HuH-7.5 (cell line): ENCODE measurements at regions not wholly inside any gene's neighbourhood (a gene's known extent, or its start where the extent isn't known, plus 50 kb on each side); places are given as distances from the start of the nearest gene placed in this dataset.
A peak's percentile ranks its signal among the peaks of the same experiment; 100 is the strongest.
"Not testable (repeated sequence)": the region's sequence is repeated elsewhere in the genome, so short reads cannot be mapped to it uniquely, and the experiment has no call there.

ENCODE experiments used
- DNase-seq: peaks from one replicate; pipeline ENCODE4 v3.0.0; 2011; ENCODE audit warnings: low spot score

DNA sequence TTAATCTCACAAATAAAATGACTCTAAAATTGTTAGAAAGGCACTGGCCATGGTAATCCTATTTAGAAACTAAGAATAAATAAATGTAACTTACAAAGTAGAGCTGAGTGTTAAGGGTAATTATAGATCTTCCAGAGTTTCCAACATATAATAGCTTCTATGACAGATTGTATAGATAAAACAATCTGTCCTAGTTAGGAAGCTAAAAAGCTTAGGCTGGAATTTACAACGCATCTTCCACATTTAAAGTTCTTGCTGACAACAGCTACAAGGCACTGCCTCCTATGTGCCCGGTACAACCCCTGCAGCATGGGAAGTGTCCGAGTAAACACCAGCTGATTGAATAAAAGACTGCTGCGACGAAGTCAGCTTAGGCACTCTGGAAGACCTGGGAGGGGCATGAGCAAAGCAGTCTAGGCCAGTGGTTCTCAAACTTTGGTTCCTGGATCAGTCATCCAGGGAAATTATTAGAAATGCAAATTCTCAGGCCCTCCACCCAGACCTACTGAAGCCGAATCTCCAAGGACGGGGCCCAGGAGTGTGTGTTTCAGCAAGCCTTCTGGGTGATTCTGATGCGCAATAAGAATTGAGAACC, 635.6 kb upstream of the TBX3 start:
- no peak for DNase-seq

DNA sequence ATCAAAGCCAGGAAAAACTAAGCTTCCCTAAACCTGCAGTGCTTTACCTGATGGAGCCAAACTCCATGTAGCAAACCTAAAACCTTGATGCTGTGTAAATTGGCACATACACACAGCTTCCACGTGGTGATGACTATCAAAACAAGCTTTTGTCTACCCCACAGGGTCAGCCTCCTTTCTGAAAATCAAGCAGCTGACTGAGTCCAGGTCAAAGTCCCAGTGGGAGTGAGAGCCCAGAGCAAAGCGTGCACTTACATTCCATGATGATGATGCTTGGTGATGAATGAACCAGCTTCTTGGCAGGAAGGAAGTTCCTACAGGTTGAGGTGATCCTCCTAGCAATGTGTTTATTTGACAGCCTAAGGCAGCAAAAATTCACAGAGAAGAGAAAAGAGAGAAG, 630.0 kb upstream of the TBX3 start:
- no peak for DNase-seq

DNA sequence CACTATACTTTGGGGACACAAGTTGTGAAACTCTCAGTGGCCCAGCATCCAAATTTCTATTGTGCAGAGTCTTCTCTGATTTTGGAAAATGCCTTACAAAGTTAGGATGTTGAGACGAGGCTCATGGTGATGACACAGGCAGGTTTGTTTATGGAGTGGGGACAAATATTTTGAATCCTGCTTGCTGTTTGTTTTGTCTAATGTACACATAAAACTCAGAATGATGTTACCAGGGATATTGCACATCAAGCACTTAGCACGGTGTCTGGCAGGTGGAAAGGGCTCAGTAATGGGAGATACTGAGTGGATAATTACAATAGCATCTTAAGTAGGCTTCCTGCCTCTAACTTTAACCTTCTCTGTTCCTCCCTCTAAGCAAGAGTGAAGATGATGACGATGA, 628.9 kb upstream of the TBX3 start:
- DNase-seq: no peak

DNA sequence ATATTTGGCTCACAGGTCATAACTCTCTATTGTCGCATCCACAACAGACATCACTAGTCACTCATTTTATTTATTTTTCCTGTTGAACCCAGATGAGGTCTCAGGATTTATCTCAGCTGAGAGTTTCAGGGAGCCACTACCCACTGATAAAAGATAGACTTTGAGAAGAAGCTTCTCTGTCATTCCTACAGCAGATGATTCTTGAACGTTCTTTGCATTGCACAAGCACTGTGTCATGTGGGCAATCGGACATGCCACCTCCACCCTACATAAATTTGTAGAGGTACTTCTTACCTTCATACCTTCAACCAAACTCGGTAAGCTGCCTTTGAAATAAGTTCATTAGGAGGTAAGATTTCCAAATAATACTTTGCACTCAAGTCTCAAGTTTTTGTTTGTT, 627.9 kb upstream of the TBX3 start:
- no peak for DNase-seq

DNA sequence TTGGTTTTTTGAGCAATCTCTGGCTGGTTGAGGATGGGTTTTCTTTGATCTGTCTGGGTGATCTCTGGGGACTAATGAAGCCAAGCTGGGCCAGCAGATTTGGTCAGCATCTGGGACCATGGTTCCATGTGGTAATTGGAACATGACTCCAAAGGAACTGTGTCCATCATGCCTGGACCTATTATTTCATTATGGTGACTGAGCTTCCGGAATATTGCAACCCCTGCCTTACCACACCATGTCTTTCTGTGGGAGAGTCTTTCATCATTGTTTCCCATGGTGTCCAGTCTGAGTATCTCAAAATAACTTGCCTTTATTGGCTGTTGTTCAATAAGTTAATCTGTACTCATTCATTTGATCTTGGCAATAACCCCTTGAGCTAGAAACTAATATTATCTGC, 624.9 kb upstream of the TBX3 start:
- no peak for DNase-seq

DNA sequence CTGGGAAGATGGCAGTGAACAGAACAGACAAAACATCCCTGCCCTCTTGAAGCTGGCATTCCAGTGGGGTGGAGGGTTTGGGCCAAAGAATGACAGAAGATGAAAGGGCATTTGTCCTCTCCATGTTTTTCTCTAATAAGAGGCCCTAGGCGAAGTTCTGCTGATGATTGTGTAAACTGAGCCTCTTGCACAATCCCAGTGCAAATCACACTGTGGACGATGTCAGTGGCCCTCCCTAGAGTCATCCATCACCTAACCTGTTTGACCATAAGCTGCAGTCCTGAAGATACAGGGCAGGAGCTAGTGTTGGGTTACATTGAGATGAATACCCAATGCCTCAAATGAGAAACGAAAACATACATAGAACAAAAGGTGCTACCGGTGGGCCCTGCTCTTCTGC, 622.4 kb upstream of the TBX3 start:
- no peak for DNase-seq

DNA sequence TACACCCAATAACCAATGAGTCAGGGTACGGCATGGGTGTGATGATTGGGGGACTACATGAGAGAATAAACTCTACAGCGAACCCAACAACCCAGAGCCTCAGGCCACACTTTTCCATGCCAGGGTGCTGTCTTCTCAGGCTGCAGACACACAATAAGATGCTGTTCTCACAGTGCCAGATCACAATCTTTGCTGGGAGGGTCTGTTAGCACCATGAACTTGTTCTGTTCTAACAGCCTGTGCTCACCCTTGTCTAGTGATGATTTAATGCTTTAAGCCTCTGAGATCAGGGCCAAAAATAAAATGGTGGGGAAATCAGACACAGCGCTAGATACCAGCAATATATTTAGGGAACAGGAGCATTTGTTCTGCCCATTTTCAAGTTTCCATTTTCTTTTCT, 621.9 kb upstream of the TBX3 start:
- DNase-seq: no peak

DNA sequence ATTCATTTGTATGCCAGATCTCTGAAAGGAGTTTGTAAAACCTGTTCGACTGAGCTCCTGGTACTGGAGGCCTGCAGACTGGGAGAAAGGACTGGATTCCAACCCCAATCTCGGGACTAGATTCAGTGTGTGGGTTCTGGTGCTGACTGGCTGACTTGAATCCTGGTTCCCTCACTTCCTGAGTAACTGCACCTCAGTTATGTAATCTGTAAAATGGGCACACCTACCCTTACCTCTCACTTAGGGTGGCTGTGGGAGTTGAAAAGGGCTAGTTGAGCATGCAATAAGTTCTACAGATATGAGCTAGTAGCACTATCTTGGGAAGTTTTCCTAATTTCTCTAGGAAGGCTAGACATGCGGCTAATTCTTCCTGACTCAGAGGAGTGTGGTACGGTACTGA, 621.3 kb upstream of the TBX3 start:
- DNase-seq: no peak

DNA sequence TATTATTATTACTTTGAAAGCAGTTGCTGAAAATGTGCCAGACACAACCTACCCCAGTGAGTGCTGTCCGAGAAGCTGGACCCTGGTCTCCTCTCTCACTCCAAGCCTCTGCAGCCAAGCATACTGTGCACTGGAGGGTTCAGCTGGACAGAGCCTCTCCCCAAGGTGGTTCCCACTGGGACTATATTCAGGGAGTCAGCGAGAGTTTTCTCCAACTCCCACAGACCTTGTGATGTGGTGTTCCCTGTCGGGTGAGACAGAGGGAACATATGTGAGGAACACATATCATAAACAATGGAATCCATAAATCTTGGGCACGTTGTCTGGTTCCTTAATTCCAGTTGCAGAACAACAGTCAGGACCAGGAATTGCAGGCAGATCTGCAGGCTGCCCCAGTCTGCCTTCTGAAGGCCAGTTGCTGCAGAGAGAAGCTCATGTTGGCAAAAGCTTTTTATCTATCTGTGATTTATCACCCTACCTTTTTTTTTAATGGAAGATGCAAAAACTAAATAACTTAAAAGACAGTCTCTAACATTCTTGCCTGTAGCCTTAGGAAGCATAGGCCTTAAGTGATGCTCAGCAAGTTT, 619.8 kb upstream of the TBX3 start:
- DNase-seq: no peak

DNA sequence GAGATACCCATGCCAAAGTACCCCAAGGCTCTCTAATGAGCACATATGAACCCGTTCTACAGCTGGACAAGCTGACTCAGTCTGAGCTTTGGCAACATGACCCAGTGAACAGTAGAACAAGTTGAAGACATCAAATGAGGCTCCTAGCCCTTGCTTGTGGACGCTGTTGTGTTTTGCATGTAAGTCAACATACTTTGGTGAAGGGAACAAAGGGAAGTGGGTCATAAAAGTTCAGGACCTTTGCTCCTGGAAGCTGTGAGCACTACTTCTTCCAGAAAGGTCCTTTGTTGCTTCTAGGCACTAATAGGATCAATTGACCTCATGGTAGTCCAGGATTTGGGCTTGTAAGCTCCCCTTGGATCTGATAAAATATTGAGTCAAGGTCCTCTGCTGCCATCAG, 613.5 kb upstream of the TBX3 start:
- no peak for DNase-seq

DNA sequence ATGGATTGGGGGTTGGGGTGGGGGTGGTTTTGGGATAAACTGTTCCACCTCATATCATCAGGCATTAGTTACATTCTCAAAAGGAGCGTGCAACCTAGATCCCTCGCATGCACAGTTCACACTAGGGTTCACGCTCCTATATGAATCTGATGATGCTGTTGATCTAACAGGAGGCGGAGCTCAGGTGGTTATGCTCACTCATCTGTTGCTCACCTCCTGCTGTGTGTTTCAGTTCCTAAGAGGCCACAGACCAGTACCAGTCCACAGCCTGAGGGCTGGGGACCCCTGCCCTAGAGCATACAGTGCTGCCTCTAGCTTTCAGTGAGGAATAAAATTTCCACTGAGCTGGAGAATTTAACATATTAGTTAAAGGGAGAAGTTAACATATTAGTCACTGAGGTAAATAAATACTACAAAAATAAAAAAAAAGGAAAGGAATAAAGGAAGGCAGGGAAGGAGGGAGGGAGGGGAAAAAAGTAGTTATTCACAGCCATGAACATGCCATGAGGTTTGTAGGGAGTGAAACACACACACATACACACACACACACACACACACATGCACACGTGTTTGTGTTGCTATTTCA, 612.7 kb upstream of the TBX3 start:
- DNase-seq: no peak

DNA sequence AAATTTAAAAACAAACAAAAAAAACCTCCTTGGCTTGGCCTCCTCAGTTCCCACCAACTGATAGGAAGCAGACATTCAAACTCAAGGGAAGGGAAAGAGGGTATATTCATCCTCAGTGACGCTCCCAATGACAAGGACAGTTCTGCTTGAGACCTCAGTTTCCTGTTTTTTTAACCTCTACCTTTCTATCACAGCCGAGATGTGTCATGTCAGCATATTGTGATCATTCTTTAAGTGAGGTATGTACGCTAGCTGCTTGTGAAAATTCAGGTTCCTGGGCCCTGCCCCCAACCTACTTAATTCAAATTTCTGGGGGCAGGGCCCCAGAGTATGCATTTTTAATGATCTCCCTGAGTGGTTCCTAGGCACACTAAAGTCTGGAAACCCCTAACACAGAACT, 611.9 kb upstream of the TBX3 start:
- no peak for DNase-seq

DNA sequence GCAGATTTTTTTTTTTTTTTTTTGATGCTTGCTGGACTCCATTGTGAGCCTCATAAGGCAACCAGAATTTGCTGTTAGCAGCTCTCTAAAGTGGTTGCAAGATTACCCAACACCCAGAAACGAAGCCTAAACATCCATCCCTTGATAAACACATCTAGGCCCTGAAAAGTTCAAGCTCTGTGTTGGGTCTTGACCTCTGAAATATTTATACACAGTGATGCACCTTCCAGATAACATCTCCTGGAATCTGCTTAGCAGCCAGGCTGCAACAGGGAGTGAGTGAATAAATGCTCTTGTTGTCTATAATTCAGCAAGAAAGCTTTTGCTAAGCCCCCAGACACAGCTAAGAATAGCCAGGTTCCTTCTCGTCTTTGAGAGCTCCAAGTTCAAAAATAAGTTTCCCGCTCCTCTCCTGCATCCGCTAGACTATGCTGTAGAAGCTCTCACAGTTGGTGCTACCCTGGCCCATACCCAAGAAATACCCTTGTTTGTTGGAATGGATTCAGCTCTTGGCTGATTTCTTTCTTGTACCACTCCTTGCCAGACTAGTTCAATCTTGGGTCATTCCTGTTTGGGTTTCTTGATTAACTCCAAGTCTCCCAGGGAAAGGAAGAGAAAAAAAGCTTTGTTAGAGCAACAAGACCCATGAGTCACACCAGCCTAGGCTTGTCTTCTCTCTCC, 610.6 kb upstream of the TBX3 start:
- DNase-seq: no peak

DNA sequence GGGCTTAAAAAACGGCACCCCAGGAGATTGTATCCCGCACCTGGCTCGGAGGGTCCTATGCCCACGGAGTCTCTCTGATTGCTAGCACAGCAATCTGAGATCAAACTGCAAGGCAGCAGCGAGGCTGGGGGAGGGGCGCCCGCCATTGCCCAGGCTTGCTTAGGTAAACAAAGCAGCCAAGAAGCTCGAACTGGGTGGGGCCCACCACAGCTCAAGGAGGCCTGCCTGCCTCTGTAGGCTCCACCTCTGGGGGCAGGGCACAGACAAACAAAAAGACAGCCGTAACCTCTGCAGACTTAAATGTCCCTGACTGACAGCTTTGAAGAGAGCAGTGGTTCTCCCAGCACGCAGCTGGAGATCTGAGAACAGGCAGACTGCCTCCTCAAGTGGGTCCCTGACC, 601.5 kb upstream of the TBX3 start:
- DNase-seq: not testable (repeated sequence)

DNA sequence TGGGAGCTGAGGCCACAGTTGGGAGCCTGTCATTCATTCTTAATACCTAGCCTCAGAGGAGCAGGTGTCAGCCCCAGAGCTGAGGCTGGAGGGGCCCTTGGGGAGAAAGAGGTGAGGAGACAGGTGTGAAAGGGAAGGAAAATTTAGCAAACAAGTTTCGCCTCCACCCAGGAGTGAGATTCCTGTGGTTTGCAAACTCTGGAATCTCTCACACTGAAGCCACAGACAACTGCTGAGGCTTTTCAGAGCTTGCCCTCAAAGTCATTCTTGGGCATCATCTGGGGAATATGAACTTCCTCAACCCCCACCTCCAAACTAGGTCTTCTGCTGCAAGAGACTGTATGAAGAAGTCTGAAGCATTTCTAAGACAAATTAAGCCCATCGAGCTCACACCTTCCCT, 589.5 kb upstream of the TBX3 start:
- no peak for DNase-seq

DNA sequence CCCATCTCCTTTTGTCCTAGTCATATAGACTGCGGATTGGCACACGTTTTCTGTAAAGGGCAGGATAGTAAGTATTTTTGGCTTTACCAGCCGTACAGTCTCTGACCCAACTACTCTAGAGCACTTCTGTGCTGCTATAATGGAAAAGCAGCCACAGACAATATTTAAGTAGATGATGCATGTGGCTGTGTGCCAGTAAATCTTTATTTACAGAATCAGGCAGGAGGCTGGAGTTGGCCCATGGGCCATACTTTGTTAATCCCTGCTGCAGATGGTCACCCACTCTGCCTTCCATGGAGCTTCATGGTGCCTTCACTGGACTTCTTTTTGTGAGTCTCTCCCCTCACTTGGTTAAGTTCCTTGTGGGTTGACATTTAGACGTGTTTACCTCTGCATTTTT, 584.5 kb upstream of the TBX3 start:
- no peak for DNase-seq

DNA sequence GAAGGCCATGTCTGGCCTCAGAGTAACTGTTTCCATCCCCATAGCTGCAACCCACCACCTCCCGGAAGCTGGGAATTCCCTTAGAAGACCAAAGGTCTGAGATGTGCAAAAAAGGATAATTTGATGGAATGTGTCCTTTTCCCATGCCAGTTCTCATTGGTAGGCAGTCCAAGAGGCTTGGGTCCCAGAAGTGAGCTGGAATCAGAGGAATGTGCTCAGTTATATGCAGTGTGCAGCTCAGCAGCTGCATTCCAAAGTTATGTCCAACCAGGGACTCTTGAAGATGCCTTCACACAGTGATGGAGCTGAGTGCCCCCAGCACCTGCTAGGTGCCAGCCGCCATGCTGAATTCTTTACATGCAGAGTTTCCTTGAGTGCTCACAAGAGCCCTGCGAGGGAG, 583.9 kb upstream of the TBX3 start:
- no peak for DNase-seq

DNA sequence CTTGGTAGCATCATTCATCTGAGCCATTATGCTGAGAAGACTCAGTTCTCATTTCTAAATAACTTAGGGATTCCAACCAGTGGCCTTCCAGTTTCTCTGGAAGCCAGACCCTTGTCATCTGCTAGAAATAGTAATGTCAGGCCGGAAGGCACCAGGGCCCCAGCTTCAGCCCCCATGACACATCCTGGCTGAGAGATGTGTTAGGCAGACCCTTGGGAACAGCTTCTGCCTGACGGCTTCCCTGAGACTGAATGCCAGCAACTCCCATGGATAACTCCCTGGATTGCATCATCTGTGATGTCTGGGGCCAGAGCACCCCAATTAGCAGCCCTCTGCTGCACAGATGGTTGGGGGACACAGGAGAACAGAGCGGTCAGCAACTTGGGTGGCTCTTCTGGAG, 583.5 kb upstream of the TBX3 start:
- DNase-seq: no peak

DNA sequence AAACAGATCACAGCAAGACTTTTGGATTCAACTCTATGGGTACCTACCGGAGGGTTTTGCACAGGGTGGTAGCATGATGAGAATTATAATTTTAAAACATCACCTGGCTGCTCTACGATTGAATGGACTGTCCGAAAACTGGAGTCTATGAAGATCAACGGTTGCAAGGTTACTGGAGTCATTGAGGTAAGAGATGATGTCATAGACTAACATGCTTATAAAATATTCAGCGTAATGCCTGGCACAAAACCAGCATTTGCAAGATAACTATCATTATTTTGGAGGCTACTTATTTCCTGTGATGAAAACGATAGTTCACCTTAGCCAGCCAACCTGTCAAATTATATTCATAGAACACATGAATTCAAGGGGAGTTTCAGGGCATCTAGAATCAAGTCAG, 580.6 kb upstream of the TBX3 start:
- DNase-seq: no peak

DNA sequence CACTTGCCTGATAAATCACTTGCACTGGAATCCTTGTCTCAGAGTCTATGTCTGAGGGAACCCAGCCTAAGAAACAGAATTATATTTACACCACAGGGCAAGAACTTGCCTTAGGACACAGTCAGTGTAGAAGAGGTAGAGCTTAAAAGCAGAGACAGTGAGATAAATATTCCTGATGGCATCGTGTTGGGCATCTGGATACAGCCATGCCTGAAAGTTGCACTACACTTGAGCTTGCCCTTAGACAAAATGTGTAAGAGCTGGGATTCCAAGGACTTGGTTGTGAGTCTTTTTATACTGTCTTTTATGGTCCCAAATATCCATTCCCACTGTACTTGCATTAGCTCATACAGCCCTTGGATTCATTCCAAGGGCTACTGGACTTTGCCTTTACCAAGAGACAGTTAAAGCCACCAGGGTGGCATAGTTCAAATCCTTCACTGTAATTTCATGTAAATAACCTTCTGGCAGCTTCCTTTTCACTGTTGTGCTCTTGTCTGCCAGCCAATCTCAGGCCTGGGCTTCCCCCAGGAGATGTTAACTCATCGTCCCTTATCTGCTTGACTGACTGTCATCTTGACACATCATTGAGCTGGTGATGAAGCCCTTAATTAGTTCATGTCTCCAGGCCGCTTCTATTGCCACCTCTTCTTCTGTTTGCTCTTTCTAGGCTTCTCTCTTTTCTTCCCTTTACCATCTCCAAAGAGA, 577.9 kb upstream of the TBX3 start:
- peak; percentile 13 for DNase-seq

DNA sequence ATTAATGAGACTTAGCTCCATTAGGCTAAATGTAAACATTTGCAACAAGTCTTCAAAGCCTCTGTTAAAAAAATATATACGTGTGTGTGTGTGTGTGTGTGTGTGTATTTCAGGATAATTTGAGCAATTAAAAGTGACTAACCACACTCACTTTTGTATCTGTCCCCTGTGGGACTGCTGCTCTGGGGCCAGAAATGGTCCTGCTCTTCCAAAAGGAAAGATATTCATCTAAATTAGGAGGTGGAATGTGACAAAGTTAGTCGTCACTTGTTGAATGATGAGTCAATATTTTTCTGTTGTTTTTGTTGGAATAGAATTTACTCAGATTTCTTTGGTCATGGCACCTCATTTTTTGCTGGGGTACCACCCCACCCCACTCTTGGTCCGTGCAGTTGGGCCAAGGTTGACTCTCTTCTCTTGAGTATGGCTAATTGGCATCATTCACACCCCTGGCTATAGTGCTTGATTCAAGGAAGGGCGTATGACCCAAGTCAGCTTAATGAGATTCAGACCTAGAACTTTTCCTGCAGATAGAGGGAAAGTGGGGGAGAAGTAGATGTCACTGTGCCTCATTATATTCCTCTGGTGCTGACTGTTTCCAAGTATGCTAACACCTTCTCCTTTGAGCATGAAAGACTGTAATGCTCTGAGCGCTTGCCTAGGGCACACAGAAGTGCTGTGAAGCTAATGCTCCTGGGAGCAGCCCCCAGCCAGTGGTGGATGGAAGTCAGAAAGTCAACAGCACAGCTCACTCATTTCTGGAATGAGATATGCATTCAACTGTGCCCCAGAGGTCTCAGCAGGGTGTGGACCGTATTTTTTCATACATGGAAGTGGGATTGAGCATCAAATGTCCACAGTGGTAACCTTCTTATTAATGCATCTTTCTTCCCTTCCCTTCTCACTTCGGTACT, 577.0 kb upstream of the TBX3 start:
- no peak for DNase-seq
